Nephron progenitor cell (in vitro differentiated cells): ENCODE measurements at regions not wholly inside any gene's neighbourhood (a gene's known extent, or its start where the extent isn't known, plus 50 kb on each side); places are given as distances from the start of the nearest gene placed in this dataset.

Experiments
- DNase-seq: peaks from one replicate; pipeline ENCODE4 v3.0.0; 2021
- H3K27ac Mint-ChIP-seq: 2 replicates; pipeline ENCODE4 v1.8.0; 2021; ENCODE audit warnings: mild to moderate bottlenecking, moderate library complexity, mixed read lengths
- H3K27me3 Mint-ChIP-seq: 2 replicates; pipeline ENCODE4 v1.8.0; 2021; ENCODE audit warnings: mild to moderate bottlenecking, low read depth, mixed read lengths; ENCODE audit not compliant: poor library complexity
- H3K36me3 Mint-ChIP-seq: 2 replicates; pipeline ENCODE4 v1.8.0; 2021; ENCODE audit warnings: low read depth, mixed read lengths
- H3K4me1 Mint-ChIP-seq: 2 replicates; pipeline ENCODE4 v1.8.0; 2021; ENCODE audit warnings: mixed read lengths
- H3K4me3 Mint-ChIP-seq: 2 replicates; pipeline ENCODE4 v1.8.0; 2021; ENCODE audit warnings: mild to moderate bottlenecking, moderate library complexity, mixed read lengths
- H3K9me3 Mint-ChIP-seq: 2 replicates; pipeline ENCODE4 v1.8.0; 2021; ENCODE audit warnings: mild to moderate bottlenecking, moderate library complexity, mixed read lengths
- TF ChIP-seq, protein P1 (sequence below): fragments of 200-600 bp; sonication (generic); IDR thresholded peaks from 2 replicates; pipeline ENCODE4 v1.5.0; 2021; ENCODE audit warnings: antibody characterized with exemption

DNA sequence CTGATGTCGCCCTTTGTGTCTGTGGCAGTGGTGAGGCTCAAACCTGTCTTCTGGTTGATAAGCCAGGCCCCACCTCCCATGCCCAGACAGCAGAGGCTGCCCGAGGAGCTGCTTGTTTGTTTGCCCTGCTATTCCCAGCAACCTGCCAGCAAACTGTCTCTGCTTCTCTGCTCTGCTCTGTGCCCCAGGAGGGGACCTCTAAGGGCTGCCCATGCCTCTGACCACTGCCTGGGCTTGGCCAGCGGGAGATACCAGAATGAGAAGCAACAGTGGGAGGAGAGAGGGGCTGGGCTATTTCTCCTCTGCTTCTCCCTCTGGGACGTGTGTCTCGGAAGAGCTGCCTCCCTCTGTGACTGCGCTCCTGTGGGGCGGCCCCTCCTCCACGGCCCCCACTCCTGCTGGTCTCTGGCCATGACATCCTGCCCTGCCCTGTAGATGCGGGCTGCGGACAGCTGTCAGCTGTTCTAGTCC, 213.1 kb downstream of the RPLP1 start:
- H3K36me3 Mint-ChIP-seq = no peaks in the 10 kb centered on the region
- no peak overlapping the region for H3K4me3 Mint-ChIP-seq
- peaks cover 35% of the 10 kb centered on the region for H3K4me1 Mint-ChIP-seq
- H3K27ac Mint-ChIP-seq = no peak overlapping the region
- H3K9me3 Mint-ChIP-seq = no peaks in the 10 kb centered on the region
- peaks cover 22% of the 10 kb centered on the region for H3K27me3 Mint-ChIP-seq
- DNase-seq = peak; percentile 32
- TF ChIP-seq, protein P1, sequence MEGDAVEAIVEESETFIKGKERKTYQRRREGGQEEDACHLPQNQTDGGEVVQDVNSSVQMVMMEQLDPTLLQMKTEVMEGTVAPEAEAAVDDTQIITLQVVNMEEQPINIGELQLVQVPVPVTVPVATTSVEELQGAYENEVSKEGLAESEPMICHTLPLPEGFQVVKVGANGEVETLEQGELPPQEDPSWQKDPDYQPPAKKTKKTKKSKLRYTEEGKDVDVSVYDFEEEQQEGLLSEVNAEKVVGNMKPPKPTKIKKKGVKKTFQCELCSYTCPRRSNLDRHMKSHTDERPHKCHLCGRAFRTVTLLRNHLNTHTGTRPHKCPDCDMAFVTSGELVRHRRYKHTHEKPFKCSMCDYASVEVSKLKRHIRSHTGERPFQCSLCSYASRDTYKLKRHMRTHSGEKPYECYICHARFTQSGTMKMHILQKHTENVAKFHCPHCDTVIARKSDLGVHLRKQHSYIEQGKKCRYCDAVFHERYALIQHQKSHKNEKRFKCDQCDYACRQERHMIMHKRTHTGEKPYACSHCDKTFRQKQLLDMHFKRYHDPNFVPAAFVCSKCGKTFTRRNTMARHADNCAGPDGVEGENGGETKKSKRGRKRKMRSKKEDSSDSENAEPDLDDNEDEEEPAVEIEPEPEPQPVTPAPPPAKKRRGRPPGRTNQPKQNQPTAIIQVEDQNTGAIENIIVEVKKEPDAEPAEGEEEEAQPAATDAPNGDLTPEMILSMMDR = no peak

DNA sequence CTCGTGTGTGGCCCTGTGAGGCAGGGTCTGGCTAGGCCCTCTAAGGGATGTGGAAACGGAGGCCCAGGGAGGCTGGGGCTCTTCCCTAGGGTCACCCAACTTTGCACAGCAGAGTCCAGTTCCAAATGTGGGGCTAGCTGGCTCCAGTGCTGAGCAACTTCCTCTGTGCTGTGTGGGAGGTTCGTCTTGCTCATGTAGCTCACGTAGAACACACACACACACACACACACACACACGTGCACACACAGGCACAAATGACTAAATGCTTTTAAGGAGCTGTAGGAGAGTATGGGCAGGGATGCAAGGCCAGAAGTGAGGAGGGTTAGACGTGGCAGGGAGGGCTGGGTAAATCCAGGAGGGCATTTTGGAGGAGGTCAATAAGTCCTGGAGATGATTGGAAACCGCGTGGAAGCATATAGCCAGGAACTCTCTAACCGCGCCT, 213.8 kb downstream of the RPLP1 start:
- H3K27ac Mint-ChIP-seq = no peak overlapping the region
- no peak overlapping the region for H3K4me3 Mint-ChIP-seq
- peaks cover 39% of the 10 kb centered on the region for H3K4me1 Mint-ChIP-seq
- TF ChIP-seq, protein P1 = no peak
- H3K27me3 Mint-ChIP-seq = peaks cover 22% of the 10 kb centered on the region
- no peak for DNase-seq
- H3K9me3 Mint-ChIP-seq = no peaks in the 10 kb centered on the region
- H3K36me3 Mint-ChIP-seq = no peaks in the 10 kb centered on the region

DNA sequence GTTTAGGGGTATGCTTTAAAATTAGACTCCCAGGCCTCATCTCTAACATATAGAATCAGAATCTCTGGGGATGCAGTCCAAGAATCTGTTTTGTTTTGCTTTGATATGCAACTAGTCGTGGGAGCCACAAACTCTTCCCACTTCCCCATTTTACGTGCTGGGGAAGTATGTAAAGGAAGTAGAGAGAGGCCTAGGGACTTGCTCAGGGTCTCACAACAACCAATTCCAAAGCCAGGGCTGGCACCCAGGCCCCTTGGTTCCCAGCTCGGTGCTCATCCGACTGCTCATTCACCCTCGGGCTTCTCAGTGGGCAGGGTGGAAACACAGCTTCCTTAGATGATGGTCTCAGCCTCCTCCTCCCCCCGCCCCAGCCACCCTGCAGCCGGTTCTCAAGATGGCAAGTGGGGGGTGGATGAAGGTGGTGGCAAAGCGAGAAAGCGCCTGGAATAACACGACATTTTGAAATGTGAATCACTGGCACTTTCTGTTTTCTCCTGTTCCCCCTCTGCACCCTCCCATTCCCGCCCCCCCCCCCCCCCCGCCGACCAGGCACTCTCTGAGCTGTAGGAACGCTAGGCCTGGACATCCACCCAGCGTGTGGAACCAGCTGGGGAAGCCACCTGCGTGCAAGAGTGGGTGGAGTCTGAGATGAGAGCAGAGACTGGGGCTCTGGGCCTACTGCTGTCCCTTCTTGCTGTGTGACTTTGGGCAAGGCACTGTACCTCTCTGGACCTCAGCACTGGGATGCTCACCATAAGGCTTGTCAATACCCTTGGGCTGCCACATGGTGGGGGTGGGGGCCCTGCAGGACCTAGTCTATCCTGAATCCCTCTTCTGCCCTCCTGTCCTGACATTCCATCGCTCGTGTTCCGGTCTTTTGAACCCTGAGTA, 214.5 kb downstream of the RPLP1 start:
- Mint-ChIP-seq H3K36me3 (no peaks in the 10 kb centered on the region), H3K4me3 (no peak overlapping the region), H3K9me3 (no peaks in the 10 kb centered on the region), H3K4me1 (peaks cover 41% of the 10 kb centered on the region), H3K27me3 (peaks cover 22% of the 10 kb centered on the region), H3K27ac (no peak overlapping the region)
- DNase-seq = no peak
- TF ChIP-seq, protein P1 = no peak

DNA sequence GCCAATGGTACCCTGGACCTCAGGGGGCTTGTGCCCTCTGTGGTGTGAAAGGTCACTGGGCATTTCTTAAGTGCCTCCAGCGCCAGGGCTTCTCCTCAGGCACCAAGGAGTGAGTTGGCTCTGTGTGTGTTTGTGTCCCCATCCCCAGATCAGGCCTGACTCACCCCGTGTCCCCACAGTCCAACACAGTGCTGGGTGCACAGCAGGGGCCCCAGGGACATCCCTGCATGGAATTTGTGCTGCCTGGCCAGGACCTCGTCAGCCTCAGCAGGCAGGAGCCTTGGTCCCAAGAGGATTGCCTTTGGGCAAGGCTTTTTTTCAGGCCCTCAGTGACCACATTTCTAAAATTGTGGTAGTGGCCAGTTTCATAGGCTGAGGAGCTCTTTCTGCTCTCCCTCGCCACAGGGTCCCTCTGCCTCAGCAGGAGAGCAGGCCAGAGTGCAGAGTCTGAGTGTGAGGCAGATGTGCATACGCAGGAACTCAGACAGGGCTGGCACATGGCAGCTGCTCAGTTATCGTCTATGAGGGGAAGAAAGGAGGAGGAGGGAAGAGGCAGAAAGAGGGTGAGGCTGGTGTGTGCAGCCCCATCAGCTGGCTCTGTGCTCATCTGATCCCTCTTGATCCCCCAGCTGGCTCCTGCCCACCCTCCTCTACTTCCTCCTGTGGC, 215.6 kb downstream of the RPLP1 start:
- Mint-ChIP-seq H3K4me1 (peaks cover 44% of the 10 kb centered on the region), H3K27ac (no peak overlapping the region), H3K9me3 (no peaks in the 10 kb centered on the region), H3K4me3 (no peak overlapping the region), H3K36me3 (no peaks in the 10 kb centered on the region), H3K27me3 (peaks cover 19% of the 10 kb centered on the region)
- TF ChIP-seq, protein P1 = no peak
- DNase-seq = no peak

DNA sequence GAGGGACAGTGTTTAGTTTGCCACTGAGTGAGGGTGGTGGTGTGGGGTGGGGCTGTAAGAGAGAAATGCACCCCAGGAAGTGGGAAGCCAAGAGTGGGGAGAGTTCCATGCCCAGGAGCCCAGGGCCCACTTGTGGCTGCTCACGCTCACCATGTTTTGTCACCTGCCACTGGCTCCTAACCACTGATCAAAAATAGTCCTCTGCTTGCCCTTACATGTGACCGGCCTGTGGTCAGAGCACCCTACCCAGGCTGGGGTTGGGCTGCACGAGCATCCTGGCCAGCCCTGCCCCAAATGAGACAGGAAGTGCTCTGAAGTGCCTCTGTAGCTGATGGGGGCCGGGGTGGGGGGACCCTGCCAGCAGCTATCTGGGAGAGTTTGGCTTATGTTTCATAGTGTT, 216.3 kb downstream of the RPLP1 start:
- TF ChIP-seq, protein P1 = no peak
- H3K27me3 Mint-ChIP-seq = peaks cover 14% of the 10 kb centered on the region
- H3K4me3 Mint-ChIP-seq = no peak overlapping the region
- peaks cover 52% of the 10 kb centered on the region for H3K4me1 Mint-ChIP-seq
- H3K27ac Mint-ChIP-seq = no peak overlapping the region
- no peaks in the 10 kb centered on the region for H3K36me3 Mint-ChIP-seq
- no peak for DNase-seq
- no peaks in the 10 kb centered on the region for H3K9me3 Mint-ChIP-seq
